K562 (cell line): ENCODE measurements at regions not wholly inside any gene's neighbourhood (a gene's known extent, or its start where the extent isn't known, plus 50 kb on each side); places are given as distances from the start of the nearest gene placed in this dataset.

Experiments
- ATAC-seq: fragments of 200-7000 bp; cut with Tn5 transposase; 3 replicates; pipeline ENCODE4 v1.9.1; 2020; ENCODE audit warnings: moderate library complexity
- BruUV-seq: library from RNA; stranded (reverse); fragments of 400-500 nt; replicated peaks from 2 replicates; lab custom pipeline; 2021; lab: Mats Ljungman, UMichigan
- CTCF ChIA-PET: fragments of 300-600 bp; formaldehyde crosslinking; extraction: SDS; loops from one replicate; lab custom pipeline; 2021; ENCODE audit warnings: low intra/inter-chr PET ratio; lab: Yijun Ruan, JAX
- POLR2A ChIA-PET: fragments of 300-600, 350-650 bp; sonication (Branson Sonifier 250); formaldehyde crosslinking; extraction: SDS; loops from one replicate; lab custom pipeline; 2021; ENCODE audit warnings: antibody characterized with exemption, inconsistent platforms; lab: Yijun Ruan, JAX
- DNase-seq, 4 experiments: peaks; one replicate each; pipeline versions ENCODE4 v3.0.0 to v3.0.0-alpha.2; 2011 to 2018; ENCODE audit warnings: low spot score in 3 of 4, mixed read lengths in 3 of 4; ENCODE audit errors: extremely low read depth in 1 of 4
- FAIRE-seq: peaks from 2 replicates; lab custom pipeline; 2011; peaks lifted over from hg19 to GRCh38; lab: Jason Lieb, UNC
- H2AFZ ChIP-seq: 2 replicates; pipeline ENCODE4 v1.6.0; 2011; ENCODE audit warnings: low read depth, low read length, control low read depth, inconsistent platforms
- H3K27ac ChIP-seq: fragments of 200-600 bp; 3 replicates; pipeline ENCODE4 v1.8.0; 2011; ENCODE audit warnings: low read depth, mild to moderate bottlenecking, control low read depth, inconsistent platforms, low read length, moderate library complexity, mixed read lengths; ENCODE audit errors: extremely low read depth
- H3K27me3 ChIP-seq, 2 experiments: fragments of 300-600 bp in 1 of 2; 2 replicates in 1 of 2; 3 replicates in 1 of 2; pipeline versions ENCODE4 v1.6.0 to v1.8.0; 2011; ENCODE audit warnings: inconsistent platforms in 2 of 2, low read length in 2 of 2, mild to moderate bottlenecking in 1 of 2, mixed read lengths in 1 of 2, moderate library complexity in 1 of 2; ENCODE audit not compliant: control insufficient read depth in 2 of 2, insufficient read depth in 2 of 2
- H3K36me3 ChIP-seq: fragments of 300-600 bp; 3 replicates; pipeline ENCODE4 v1.8.0; 2011; ENCODE audit warnings: mild to moderate bottlenecking, low read length, inconsistent platforms; ENCODE audit not compliant: control insufficient read depth, insufficient read depth
- H3K4me1 ChIP-seq, 2 experiments: fragments of 200-600 bp in 1 of 2; replicated peaks in 1 of 2; 2 replicates in 1 of 2; 3 replicates in 1 of 2; pipeline versions ENCODE4 v1.5.1 to v1.8.0; 2011; ENCODE audit warnings: inconsistent platforms in 2 of 2, low read length in 2 of 2, mild to moderate bottlenecking in 1 of 2, mixed read lengths in 1 of 2, moderate library complexity in 1 of 2; ENCODE audit not compliant: control insufficient read depth in 2 of 2, insufficient read depth in 2 of 2
- H3K4me2 ChIP-seq: 2 replicates; pipeline ENCODE4 v1.6.1; 2011; ENCODE audit warnings: low read length, control low read depth, inconsistent platforms, mixed read lengths; ENCODE audit not compliant: insufficient read depth
- H3K4me3 ChIP-seq: fragments of 200-600 bp; sonication (generic), shearing (Covaris generic); 2 replicates; pipeline ENCODE4 v1.5.1; 2016; ENCODE audit warnings: control low read depth, inconsistent platforms
- H3K79me2 ChIP-seq: fragments of 200-600 bp; 3 replicates; pipeline ENCODE4 v1.8.0; 2011; ENCODE audit warnings: low read length, inconsistent platforms; ENCODE audit not compliant: control insufficient read depth, insufficient read depth
- H3K9ac ChIP-seq, 2 experiments: 2 replicates each; pipeline versions ENCODE4 v1.6.0 to v1.6.1; 2011; ENCODE audit warnings: low read depth in 2 of 2, low read length in 2 of 2, control low read depth in 1 of 2, inconsistent platforms in 1 of 2, mild to moderate bottlenecking in 1 of 2, mixed read lengths in 1 of 2; ENCODE audit not compliant: insufficient read depth in 1 of 2
- H3K9me1 ChIP-seq: one replicate; pipeline ENCODE4 v1.6.0; 2011; ENCODE audit warnings: inconsistent platforms, mild to moderate bottlenecking, low read length, moderate library complexity; ENCODE audit not compliant: control insufficient read depth, insufficient read depth
- H3K9me3 ChIP-seq: replicated peaks from 2 replicates; pipeline ENCODE4 v1.5.1; 2011; ENCODE audit warnings: low read depth, low read length, inconsistent platforms; ENCODE audit not compliant: control insufficient read depth, insufficient read depth
- H4K20me1 ChIP-seq: replicated peaks from 2 replicates; pipeline ENCODE4 v1.6.1; 2011; ENCODE audit warnings: low read length, inconsistent platforms, mixed read lengths; ENCODE audit not compliant: control insufficient read depth, insufficient read depth
- CBX2 ChIP-seq: fragments of 200-600 bp; sonication (generic); IDR thresholded peaks from one replicate; pipeline ENCODE4 v1.6.1; 2012; ENCODE audit warnings: mild to moderate bottlenecking, low read length, inconsistent platforms; ENCODE audit not compliant: insufficient read depth, poor library complexity, severe bottlenecking
- EHMT2 ChIP-seq: fragments of 450-650 bp; IDR thresholded peaks from 2 replicates; pipeline ENCODE4 v1.6.1; 2018; ENCODE audit warnings: antibody characterized with exemption
- FOS ChIP-seq: IDR thresholded peaks from 3 replicates; pipeline ENCODE4 v1.6.1; 2011; ENCODE audit not compliant: insufficient read length; ENCODE audit errors: extremely low read depth
- HMGXB4 ChIP-seq: sonication (generic); formaldehyde crosslinking; IDR thresholded peaks from 2 replicates; pipeline ENCODE4 v1.8.1; 2023; ENCODE audit warnings: mild to moderate bottlenecking, missing genetic modification reagents
- KLF16 ChIP-seq: IDR thresholded peaks from 2 replicates; pipeline ENCODE4 v1.6.1; 2016; ENCODE audit warnings: antibody characterized with exemption
- NFATC3 ChIP-seq: fragments of 450-650 bp; IDR thresholded peaks from 2 replicates; pipeline ENCODE4 v1.6.1; 2017; ENCODE audit warnings: mild to moderate bottlenecking
- TEAD2 ChIP-seq: fragments of 450-650 bp; IDR thresholded peaks from 2 replicates; pipeline ENCODE4 v1.6.1; 2016; ENCODE audit warnings: missing genetic modification characterization, control low read depth, missing compliant biosample characterization
- TSC22D4 ChIP-seq: fragments of 450-650 bp; IDR thresholded peaks from 2 replicates; pipeline ENCODE4 v1.6.1; 2016; ENCODE audit warnings: missing genetic modification characterization, missing biosample characterization, control low read depth
- ZEB2 ChIP-seq: fragments of 450-650 bp; IDR thresholded peaks from 2 replicates; pipeline ENCODE4 v1.6.1; 2016
- ZNF639 ChIP-seq, 2 experiments: fragments of 200-800 bp in 1 of 2; sonication (Bioruptor generic) in 1 of 2; sonication (generic) in 1 of 2; formaldehyde crosslinking in 1 of 2; IDR thresholded peaks in 1 of 2; conservative IDR thresholded peaks in 1 of 2; 2 replicates each; pipeline versions ENCODE4 v1.5.0 to v1.6.1; 2016 to 2020; ENCODE audit warnings: missing compliant biosample characterization in 1 of 2, missing genetic modification characterization in 1 of 2, missing genetic modification reagents in 1 of 2
- ZNF778 ChIP-seq: fragments of 450-650 bp; formaldehyde crosslinking; IDR thresholded peaks from 2 replicates; pipeline ENCODE4 v1.4.0; 2020; ENCODE audit warnings: mild to moderate bottlenecking, moderate library complexity
- in situ Hi-C: fragments of 300-500 bp; cut with MboI; formaldehyde crosslinking; loops from 4 replicates; pipeline ENCODE4 v1.15.0; 2018; ENCODE audit warnings: inconsistent platforms, mixed read lengths
- intact Hi-C: fragments of 100-400 bp; cut with micrococcal nuclease; formaldehyde crosslinking; loops from 2 replicates; pipeline ENCODE4 v1.14.2; 2022

DNA sequence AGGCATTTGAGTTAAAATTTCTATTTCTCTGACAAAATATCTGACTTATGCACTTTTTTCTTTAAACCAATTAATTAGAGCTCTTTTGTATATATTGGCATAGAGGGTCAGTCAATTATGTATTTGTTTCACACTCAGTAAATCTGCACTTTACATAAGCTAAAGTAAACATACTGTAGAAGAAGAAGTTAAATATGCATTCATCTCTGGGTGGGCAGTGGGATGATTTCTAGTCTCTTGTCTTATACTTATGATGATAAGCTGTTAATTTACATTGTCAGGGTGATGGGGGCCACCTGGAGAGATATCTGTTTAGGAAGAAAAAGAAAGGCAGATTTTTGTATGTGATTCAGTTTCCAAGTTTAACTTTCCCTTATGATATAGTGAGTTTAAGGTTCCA, 330.8 kb downstream of the IPO8 start:
- no peaks in the 10 kb centered on the region for H3K36me3 ChIP-seq
- no peaks in the 10 kb centered on the region for H3K9me1 ChIP-seq
- DNase-seq (no peak), FAIRE-seq (no peak), ATAC-seq (no peak)
- no peak overlapping the region for H3K9ac ChIP-seq
- H3K4me3 ChIP-seq, result no peak overlapping the region
- H4K20me1 ChIP-seq, result no peaks in the 10 kb centered on the region
- intact Hi-C loops (no loop called here), in situ Hi-C loops (no loop called here)
- ChIA-PET CTCF (no interaction called here), POLR2A (interaction anchor here (0.9 kb wide), 1 partner anchor 13 kb away, joined by 4 read pairs; no protein-coding TSS in a partner anchor)
- no peak overlapping the region for H3K4me2 ChIP-seq
- H3K4me1 ChIP-seq, result no peaks in the 10 kb centered on the region
- no TSS peak for BruUV-seq
- no peaks in the 10 kb centered on the region for H3K9me3 ChIP-seq
- no peak overlapping the region for H3K27ac ChIP-seq
- no peaks in the 10 kb centered on the region for H3K27me3 ChIP-seq
- H2AFZ ChIP-seq, result no peak overlapping the region
- no peak for TF ChIP-seq FOS
- TF ChIP-seq ZNF778, result no peak
- TF ChIP-seq TSC22D4 (tag), result no peak
- no peak for TF ChIP-seq ZNF639 (CRISPR knock-in tag; conservative IDR thresholded peaks at IDR 0.05 in 1 of 2, IDR thresholded peaks at IDR 0.05 in 1 of 2)
- TF ChIP-seq KLF16, result no peak
- TF ChIP-seq CBX2, result no peak
- TF ChIP-seq HMGXB4 (CRISPR knock-in tag), result no peak
- no peak for TF ChIP-seq TEAD2
- no peak for TF ChIP-seq NFATC3
- TF ChIP-seq EHMT2, result no peak
- TF ChIP-seq ZEB2, result no peak
- H3K79me2 ChIP-seq, result no peaks in the 10 kb centered on the region
